Retina (tissue), 1 donor: ENCODE measurements at regions not wholly inside any gene's neighbourhood (a gene's known extent, or its start where the extent isn't known, plus 50 kb on each side); places are given as distances from the start of the nearest gene placed in this dataset.
"Not testable (repeated sequence)": the region's sequence is repeated elsewhere in the genome, so short reads cannot be mapped to it uniquely, and the experiment has no call there.

ENCODE experiments used
- DNase-seq: peaks from one replicate; pipeline ENCODE4 v3.0.0-alpha.2; 2016

DNA sequence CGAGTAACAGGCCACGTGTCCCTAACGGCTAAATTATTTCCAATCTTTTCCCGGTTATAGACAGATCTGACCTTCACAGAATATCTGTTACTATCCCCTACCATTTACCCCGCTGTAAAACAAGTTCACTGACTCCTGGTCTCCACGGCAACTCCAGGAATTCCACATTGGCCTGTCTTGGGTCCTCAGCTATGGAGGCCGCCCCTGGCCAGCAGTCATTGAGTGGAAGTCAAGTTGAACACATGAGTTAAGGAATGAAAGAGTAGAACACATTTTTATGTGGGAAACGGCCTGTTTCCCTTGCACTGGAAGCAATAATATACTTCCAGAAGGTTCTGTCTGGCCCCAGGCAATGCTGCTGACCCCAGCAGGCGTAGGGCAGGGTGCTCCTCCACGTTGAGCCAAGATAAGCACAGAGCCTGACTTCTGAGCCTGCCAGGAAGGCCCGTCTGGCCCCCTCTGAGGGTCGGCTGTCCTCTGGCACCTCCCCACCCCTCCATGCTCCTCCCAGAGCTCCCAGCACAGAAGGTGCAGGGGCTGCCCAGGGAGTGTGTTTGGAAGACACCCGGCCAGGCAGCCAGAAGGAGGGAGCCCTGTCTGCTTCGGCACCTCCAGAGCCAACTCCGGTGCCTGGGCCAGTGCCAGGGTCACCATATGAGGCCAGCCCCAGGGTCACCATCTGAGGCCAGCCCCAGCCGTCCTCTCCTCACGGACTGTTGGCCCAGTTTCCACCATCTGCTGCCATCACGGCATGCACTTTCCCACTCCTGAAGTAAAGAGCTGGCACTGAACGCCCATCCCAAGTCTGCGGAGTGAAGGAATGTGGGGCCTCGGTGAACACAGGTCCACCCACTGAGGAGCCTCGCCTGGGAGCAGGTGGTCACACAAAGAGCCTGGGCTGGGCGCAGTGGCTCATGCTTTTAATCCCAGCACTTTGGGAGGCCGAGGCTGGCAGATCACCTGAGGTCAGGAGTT, 813.2 kb downstream of the BRD1 start:
- no peak for DNase-seq

- DNase-seq = no peak
These were observed 814.0 kb downstream of the BRD1 start for GRCh38 chr22:49013707-49014106.

DNA sequence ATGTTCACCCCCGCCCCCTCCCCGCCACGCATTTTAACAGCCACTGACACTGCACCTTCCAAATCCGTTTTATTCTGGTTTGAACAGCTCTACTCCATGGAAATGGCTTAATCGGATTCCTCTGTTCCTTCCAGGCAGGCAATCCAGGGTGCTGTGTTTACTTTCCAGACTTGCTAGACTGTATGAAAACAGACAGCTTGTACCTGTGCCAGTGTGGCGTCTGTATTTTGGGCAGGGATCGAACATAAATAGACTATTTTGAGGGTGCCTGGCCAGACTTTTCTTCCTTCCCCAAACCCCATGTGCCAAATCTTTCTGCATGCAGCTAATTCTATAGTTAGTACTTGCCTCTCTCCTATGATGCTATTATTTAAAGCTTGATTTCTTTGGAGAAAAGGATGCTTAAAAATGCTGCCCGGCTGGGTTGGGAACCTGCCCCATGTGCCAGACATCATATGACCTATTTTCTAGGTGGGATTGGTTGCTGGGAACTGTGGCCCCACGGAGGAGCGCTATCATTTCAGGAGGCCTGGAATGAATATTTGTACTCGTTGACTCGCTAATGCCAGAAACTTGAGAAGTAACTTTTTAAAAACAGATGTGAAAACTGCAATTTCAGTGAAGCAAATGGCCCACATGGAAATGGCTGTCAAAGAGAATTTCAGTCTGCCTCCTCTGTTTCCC, 814.8 kb downstream of the BRD1 start:
- DNase-seq = no peak

DNA sequence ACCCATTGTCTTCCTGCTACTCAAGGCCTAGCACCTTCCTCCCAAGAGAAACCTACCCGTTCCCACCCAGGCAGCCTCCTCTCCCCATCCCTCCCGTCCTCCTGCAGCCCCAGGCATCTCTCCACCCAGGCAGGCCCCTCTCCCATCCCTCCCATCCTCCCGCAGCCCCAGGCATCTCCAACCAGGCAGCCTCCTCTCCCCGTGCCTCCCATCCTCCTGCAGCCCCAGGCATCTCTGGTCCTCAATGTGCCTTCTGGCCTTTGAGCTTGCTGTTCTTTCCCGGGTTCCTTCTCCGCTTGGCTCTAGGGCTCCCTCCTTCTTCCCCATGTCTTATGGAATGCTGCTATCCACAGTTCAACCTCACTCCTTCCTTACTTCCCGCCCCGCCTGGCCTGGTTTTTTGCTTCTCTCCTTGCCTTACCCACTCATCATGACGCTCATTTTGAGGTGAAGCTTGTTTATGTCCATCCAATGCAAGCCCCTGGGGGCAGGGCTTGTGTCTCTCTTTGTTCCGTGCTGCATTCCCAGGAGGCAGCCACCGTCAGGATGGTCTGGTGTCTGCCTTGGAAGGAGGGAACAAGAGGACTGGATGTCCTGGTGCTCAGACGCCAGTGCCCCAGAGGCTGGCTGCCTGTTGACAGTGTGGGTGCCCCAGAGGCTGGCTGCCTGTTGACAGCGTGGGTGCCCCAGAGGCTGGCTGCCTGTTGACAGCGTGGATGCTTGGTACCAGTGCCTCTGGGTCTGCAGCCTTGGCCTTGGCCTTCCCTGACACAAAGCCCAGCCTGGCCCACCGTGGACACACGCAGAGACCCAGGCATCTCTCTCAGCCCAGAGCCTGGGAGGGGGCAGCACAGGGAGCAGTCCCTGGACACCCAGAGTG, 815.7 kb downstream of the BRD1 start:
- peak; percentile 31 for DNase-seq

- DNase-seq = peak; percentile 33
These were observed 816.3 kb downstream of the BRD1 start for GRCh38 chr22:49011379-49011768.

- DNase-seq = peak; percentile 13
These were observed 816.8 kb downstream of the BRD1 start for GRCh38 chr22:49010901-49011300.

DNA sequence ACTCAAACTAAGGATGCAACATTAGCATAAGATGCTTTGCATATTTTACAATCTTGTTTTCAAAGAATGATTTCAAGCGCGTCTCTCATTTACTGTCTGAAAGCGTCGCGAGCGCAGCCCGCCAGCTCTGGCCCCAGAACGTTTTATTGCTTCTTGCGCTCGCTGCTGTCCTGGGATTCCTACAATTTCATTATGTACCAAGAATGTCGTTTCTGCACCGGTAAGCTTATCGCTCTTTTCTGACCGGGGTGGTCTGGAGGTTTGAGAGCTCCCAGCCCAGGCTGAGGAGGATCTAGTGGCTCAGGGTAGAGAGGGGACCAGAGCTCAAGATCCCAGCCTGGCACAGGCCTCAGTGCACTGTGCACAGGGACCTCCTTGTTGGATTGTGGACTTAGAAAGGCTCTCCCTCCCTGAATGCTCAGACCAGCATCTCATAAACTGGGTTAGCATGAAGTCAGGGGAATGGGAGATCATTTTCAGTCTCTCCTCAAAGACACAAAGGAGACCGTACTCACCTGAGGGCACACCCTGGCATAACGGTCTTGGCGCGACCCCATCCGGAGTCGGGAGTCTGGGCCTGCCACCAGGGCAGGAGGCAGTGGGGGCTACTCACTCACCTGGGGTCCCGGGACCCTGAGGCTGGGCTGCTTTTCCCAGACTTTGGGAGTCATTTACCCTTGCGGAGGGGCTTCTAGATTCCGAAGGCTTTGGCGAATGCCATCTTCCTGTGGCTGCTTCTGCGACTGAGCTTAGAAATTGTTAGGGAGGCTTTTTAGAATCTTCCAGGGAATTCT, 817.4 kb downstream of the BRD1 start:
- peak; percentile 21 for DNase-seq

- no peak for DNase-seq
These were observed 818.2 kb downstream of the BRD1 start for GRCh38 chr22:49009359-49010063.

- DNase-seq = no peak
These were observed 818.9 kb downstream of the BRD1 start for GRCh38 chr22:49008682-49009235.

DNA sequence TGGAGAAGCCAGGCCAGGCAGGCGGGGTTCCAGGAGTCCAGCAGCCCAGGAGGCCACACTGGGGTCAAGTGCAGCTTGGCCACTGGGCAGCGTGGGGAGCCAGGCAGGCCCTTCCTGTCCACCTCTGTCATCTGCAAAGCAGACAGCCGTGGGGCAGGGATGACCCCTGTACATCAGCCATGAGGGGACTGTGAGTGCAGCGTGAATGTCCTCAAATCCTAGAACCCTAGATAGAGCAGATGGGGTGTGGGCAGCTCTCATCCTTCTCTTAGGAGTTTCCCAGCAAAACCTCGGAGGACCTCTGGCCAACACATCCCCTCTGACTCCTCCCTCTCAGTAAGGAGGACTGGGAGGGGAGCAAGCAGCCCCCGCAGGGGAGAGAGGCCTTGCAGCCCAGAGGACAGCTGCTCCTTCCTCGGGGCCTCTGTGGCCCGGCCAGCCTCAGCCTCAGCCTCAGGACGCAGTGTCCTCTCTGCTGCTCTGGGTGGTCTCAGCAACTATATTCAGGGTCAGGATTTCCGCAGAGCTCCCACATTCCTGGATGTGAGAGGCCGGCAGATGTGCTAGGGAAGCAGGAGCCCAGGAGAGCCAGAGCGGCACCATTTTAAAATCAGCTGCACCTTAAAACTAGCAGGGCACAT, 820.5 kb downstream of the BRD1 start:
- no peak for DNase-seq

- no peak for DNase-seq
These were observed 821.3 kb downstream of the BRD1 start for GRCh38 chr22:49006207-49007012.

DNA sequence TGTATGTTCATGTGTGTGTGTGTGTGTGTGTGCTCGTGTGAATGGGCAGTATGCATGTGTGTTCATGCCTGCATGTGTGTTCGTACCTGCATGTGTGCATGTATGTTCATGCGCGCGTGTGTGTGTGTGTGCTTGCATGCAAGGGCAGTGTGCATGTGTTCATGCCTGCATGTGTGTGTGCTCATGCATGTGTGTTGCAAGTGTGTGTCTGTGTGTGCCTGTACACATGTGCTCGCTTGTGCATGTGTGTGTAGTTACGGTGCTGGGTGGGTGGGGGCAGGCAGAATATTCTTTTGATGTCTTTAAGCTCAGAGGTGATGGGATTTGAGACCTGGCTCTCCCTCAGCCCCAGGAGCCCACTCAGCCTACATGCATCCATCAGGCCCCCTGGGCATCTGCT, 822.1 kb downstream of the BRD1 start:
- DNase-seq = no peak

DNA sequence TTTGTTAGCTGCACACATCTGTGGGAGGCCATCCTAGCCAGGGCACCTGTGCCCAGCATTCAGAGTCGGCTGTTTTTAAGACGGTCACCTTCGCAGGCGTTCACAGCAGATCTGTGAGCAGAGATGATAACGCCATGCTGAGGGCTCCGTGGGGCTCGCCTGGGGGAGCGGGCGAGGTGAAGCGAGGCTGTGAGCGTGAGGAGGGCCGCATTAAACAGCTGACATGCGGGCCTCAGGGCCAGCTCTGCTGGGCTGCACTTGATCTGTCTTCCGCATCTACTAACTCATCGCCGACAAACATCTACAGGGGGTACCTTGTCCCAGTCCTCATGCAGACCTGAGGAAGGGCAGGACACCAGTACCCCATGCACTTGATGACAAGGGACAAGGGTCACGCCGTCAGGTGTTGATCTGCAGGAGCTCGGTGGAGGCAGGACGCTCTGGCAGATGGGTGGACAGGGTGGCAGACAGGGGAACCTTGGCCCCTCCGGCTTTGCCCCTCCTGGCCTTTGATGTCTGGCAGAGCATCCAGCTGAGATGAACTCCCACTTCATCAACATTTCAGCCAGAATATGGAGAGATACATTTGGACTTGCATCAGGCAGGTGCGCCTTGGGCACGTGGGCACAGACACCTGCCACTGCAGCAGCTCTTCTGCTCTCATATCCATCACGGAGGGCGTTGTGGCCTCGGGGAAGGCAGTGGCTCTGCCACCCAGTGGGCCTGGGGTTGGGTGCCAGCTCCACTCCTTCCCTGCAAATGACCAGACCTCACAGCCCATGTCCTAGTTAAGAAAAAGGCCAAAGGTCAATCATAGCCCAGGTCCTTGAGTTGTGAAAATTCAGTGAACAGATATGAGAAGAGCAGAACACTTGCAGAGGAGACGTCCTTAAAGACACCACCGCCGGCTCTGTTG, 822.9 kb downstream of the BRD1 start:
- DNase-seq = peak; percentile 3

GRCh38 chr22:48997605-48998004, 830.1 kb downstream of the BRD1 start:
- not testable (repeated sequence) for DNase-seq

- no peak for DNase-seq
These were observed 834.0 kb downstream of the BRD1 start for GRCh38 chr22:48993655-48994054.

DNA sequence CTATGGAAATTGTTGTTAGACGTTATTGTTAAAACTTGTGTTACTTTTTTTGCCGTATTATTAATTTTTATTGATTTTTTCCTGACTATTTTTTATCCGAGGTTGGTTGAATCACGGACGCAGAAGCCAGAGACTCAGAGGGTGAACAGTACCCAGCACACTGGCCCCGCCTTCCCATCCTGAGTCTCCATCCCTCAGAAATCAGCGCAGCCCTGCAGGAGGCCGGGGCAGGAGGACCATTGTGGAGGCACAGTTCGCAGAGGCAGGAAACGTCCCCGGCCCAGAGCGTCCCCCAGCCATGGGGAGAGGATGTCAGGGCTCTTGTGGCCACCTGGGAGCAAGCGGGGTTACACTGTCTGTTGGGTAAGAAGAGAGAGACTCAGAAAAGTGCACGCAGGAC, 843.0 kb downstream of the BRD1 start:
- no peak for DNase-seq

DNA sequence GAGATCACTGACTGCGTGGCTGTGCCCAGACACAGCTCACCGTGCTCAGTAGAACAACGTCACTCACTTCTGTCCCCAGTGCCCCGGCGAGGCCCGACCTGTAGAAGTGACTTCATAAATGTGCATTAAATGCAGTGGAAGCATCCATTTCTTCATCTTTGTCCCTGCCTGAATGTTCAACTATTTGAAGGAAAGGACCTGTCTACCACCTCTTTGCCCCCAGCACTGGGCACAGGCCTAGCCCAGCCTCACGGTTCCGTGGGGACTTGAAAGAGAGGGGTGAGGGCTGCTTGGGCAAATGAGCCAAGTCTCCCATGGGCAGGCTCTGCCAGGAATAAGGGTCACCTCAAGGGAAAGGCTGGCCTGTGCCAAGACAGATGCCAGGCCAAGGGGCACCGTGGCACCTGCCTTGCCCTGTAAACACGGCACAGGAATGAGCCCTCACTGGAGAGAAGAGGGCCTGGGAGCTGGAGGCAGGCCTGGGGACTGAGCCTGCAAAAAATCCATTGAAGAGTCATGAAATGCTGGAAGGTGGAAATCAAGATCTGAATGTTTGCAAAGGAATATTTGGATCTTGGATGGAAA, 845.3 kb downstream of the BRD1 start:
- no peak for DNase-seq

DNA sequence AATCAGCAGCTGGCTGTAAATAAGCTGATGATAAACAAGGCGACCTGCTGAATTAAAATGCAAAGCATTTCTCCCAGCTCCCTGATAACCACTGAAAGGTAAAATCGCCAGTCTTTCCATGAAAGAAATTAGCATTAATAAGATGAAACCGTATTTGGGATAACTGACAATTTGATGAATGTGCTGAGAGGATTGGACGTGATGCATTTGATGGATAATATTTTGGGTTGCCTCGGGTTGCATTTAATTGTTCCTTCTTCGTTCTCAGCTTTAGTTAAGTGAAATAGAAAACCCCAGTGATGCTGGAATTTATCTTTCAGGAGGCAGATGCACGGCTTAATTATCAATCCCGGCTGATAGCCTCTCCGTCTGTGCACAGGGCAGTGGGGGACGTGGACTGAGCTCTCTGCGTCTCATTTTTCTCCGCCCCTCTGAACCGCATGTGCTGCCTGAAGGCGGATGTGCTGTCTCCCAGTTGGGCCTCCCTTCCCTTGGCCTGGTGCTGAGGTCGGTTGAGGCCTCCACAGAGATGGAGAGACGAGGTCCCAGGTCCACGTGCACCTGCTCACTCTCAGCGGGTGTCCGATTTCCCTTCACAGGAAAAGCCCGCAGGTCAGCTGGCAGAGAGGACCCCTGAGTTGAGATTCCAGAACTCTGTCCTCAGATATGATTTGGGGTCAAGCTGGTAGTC, 846.2 kb downstream of the BRD1 start:
- no peak for DNase-seq
